LNCaP clone FGC (cell line): ENCODE measurements at regions not wholly inside any gene's neighbourhood (a gene's known extent, or its start where the extent isn't known, plus 50 kb on each side); places are given as distances from the start of the nearest gene placed in this dataset.
"Not testable (repeated sequence)": the region's sequence is repeated elsewhere in the genome, so short reads cannot be mapped to it uniquely, and the experiment has no call there.

Source experiments
- DNase-seq: peaks from one replicate; pipeline ENCODE4 v3.0.0-alpha.2; 2011; ENCODE audit warnings: low read depth
- H3K4me3 ChIP-seq: 2 replicates; pipeline ENCODE4 v1.5.1; 2011; ENCODE audit warnings: mild to moderate bottlenecking, low read depth, low read length, control low read depth
- CTCF ChIP-seq: IDR thresholded peaks from 2 replicates; pipeline ENCODE4 v1.5.1; 2012; ENCODE audit warnings: mild to moderate bottlenecking; ENCODE audit not compliant: control insufficient read depth, insufficient read depth; ENCODE audit errors: extremely low read depth

- TF ChIP-seq CTCF = no peak
These were observed 217.9 kb upstream of the SLCO3A1 start for GRCh38 chr15:91635641-91636040.

GRCh38 chr15:91649016-91649415 lies 204.5 kb upstream of the SLCO3A1 start:
- no peak for TF ChIP-seq CTCF
- DNase-seq = no peak

More at GRCh38 chr15:91635641-91636040, 217.9 kb upstream of the SLCO3A1 start:
- no peak overlapping the region for H3K4me3 ChIP-seq
- no peak for DNase-seq

GRCh38 chr15:91649831-91650321 lies 203.6 kb upstream of the SLCO3A1 start:
- no peak overlapping the region for H3K4me3 ChIP-seq
- DNase-seq = no peak
- TF ChIP-seq CTCF = no peak

More at GRCh38 chr15:91649016-91649415, 204.5 kb upstream of the SLCO3A1 start:
- H3K4me3 ChIP-seq = no peak overlapping the region

GRCh38 chr15:91651251-91651650 lies 202.3 kb upstream of the SLCO3A1 start:
- no peak for TF ChIP-seq CTCF
- DNase-seq = no peak
- H3K4me3 ChIP-seq = no peak overlapping the region

- TF ChIP-seq CTCF = no peak
- H3K4me3 ChIP-seq = no peak overlapping the region
- DNase-seq = no peak
These were observed 200.8 kb upstream of the SLCO3A1 start for GRCh38 chr15:91652610-91653207.

GRCh38 chr15:91655563-91656290 lies 197.8 kb upstream of the SLCO3A1 start:
- not testable (repeated sequence) for DNase-seq, H3K4me3 ChIP-seq

GRCh38 chr15:91660174-91660649 lies 193.3 kb upstream of the SLCO3A1 start:
- no peak for DNase-seq

More at GRCh38 chr15:91660174-91660649, 193.3 kb upstream of the SLCO3A1 start:
- no peak overlapping the region for H3K4me3 ChIP-seq
- no peak for TF ChIP-seq CTCF
